ENCODE measurements at regions not wholly inside any gene's neighbourhood (a gene's known extent, or its start where the extent isn't known, plus 50 kb on each side); places are given as distances from the start of the nearest gene placed in this dataset.

- TF ChIP-seq, protein P1, sequence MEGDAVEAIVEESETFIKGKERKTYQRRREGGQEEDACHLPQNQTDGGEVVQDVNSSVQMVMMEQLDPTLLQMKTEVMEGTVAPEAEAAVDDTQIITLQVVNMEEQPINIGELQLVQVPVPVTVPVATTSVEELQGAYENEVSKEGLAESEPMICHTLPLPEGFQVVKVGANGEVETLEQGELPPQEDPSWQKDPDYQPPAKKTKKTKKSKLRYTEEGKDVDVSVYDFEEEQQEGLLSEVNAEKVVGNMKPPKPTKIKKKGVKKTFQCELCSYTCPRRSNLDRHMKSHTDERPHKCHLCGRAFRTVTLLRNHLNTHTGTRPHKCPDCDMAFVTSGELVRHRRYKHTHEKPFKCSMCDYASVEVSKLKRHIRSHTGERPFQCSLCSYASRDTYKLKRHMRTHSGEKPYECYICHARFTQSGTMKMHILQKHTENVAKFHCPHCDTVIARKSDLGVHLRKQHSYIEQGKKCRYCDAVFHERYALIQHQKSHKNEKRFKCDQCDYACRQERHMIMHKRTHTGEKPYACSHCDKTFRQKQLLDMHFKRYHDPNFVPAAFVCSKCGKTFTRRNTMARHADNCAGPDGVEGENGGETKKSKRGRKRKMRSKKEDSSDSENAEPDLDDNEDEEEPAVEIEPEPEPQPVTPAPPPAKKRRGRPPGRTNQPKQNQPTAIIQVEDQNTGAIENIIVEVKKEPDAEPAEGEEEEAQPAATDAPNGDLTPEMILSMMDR (IDR thresholded peaks at IDR 0.05), result no peak
- no peak for TF ChIP-seq POLR2A (IDR thresholded peaks at IDR 0.05)
Measured at GRCh38 chr11:11028017-11028692, 170.3 kb upstream of the ZBED5 start.
